BLaER1 treated with 17β-estradiol and CSF1 and Interleukin-3, amounts not matched to agents 10 nM and 100 nM (cell line): ENCODE measurements at regions not wholly inside any gene's neighbourhood (a gene's known extent, or its start where the extent isn't known, plus 50 kb on each side); places are given as distances from the start of the nearest gene placed in this dataset.
"Not testable (repeated sequence)": the region's sequence is repeated elsewhere in the genome, so short reads cannot be mapped to it uniquely, and the experiment has no call there.

Source experiments
- H3K27ac ChIP-seq, 11 experiments: shearing (Covaris generic); formaldehyde crosslinking; 2 replicates each; pipeline ENCODE4 v1.8.1; 2022
- H3K27me3 ChIP-seq, 11 experiments: shearing (Covaris generic); formaldehyde crosslinking; 2 replicates each; pipeline ENCODE4 v1.8.1; 2022
- H3K36me3 ChIP-seq, 11 experiments: shearing (Covaris generic); formaldehyde crosslinking; 2 replicates each; pipeline ENCODE4 v1.8.1; 2022
- H3K4me1 ChIP-seq, 10 experiments: shearing (Covaris generic); formaldehyde crosslinking; 2 replicates each; pipeline ENCODE4 v1.8.1; 2022
- H3K4me2 ChIP-seq, 11 experiments: shearing (Covaris generic); formaldehyde crosslinking; 2 replicates each; pipeline ENCODE4 v1.8.1; 2022
- H3K4me3 ChIP-seq, 10 experiments: shearing (Covaris generic); formaldehyde crosslinking; 2 replicates each; pipeline ENCODE4 v1.8.1; 2022
- H3K9ac ChIP-seq, 11 experiments: shearing (Covaris generic); formaldehyde crosslinking; 2 replicates each; pipeline ENCODE4 v1.8.1; 2022
- H3K9me3 ChIP-seq, 11 experiments: shearing (Covaris generic); formaldehyde crosslinking; replicated peaks in 1 of 11; 2 replicates each; pipeline ENCODE4 v1.8.1; 2022
- H4K20me1 ChIP-seq, 11 experiments: shearing (Covaris generic); formaldehyde crosslinking; 2 replicates each; pipeline ENCODE4 v1.8.1; 2022
- Cebpa-rat ChIP-seq, 11 experiments: shearing (Covaris generic); IDR thresholded peaks; 2 replicates each; pipeline ENCODE4 v1.8.1; 2022

DNA sequence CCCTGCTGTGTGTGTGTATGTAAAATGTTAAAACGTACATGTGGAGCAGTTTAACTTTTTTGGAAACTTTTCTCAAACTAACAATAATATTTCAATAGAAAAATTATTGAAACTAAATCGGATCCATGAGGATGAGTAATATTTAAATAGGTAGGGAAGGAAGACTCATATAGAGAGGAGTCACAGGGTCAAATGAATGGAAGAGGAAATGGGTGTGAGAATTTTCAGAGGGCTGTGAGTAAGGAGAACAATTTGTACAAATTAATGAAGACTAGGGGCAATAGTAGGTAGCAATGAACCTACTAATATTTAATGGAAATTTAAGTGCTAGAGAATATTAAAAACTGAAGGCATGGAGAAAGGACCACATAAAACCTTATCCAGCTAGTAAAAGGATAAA lies 290.7 kb upstream of the PCDH18 start:
- peaks cover 0 to 7% (median 0%) of the 10 kb centered on the region in 11 experiments; a peak in 3 of 22 replicates for H3K9me3 ChIP-seq
- no peak overlapping the region for H3K4me2 ChIP-seq
- no peaks in the 10 kb centered on the region for H4K20me1 ChIP-seq
- H3K36me3 ChIP-seq: no peaks in the 10 kb centered on the region
- H3K4me3 ChIP-seq: no peak overlapping the region
- no peaks in the 10 kb centered on the region for H3K4me1 ChIP-seq
- no peak overlapping the region for H3K9ac ChIP-seq
- H3K27ac ChIP-seq: no peak overlapping the region
- TF ChIP-seq Cebpa-rat (IDR thresholded peaks at IDR 0.05): no peak
- H3K27me3 ChIP-seq: no peaks in the 10 kb centered on the region

GRCh38 chr4:137819964-137820383 lies 287.7 kb upstream of the PCDH18 start:
- H3K4me3 ChIP-seq: no peak overlapping the region
- H3K27ac ChIP-seq: no peak overlapping the region
- no peaks in the 10 kb centered on the region for H3K27me3 ChIP-seq
- TF ChIP-seq Cebpa-rat (IDR thresholded peaks at IDR 0.05): no peak
- H3K4me2 ChIP-seq: no peak overlapping the region
- no peaks in the 10 kb centered on the region for H4K20me1 ChIP-seq
- no peak overlapping the region for H3K9ac ChIP-seq
- peaks cover 0 to 7% (median 0%) of the 10 kb centered on the region in 11 experiments; a peak in 2 of 22 replicates for H3K9me3 ChIP-seq
- H3K36me3 ChIP-seq: no peaks in the 10 kb centered on the region
- no peaks in the 10 kb centered on the region for H3K4me1 ChIP-seq

GRCh38 chr4:137812258-137812657 lies 280.0 kb upstream of the PCDH18 start:
- no peak overlapping the region for H3K27ac ChIP-seq
- no peaks in the 10 kb centered on the region for H3K9me3 ChIP-seq
- no peaks in the 10 kb centered on the region for H3K27me3 ChIP-seq
- no peaks in the 10 kb centered on the region for H3K36me3 ChIP-seq
- no peak overlapping the region for H3K9ac ChIP-seq
- H4K20me1 ChIP-seq: no peaks in the 10 kb centered on the region
- H3K4me1 ChIP-seq: no peaks in the 10 kb centered on the region
- H3K4me2 ChIP-seq: no peak overlapping the region
- no peak for TF ChIP-seq Cebpa-rat (IDR thresholded peaks at IDR 0.05)
- no peak overlapping the region for H3K4me3 ChIP-seq

GRCh38 chr4:137806420-137806819 lies 274.1 kb upstream of the PCDH18 start:
- Histone ChIP-seq H3K9me3 (no peaks in the 10 kb centered on the region), H3K36me3 (no peaks in the 10 kb centered on the region), H3K4me3 (no peak overlapping the region), H3K27me3 (no peaks in the 10 kb centered on the region), H3K27ac (no peak overlapping the region), H3K4me2 (no peak overlapping the region), H3K9ac (no peak overlapping the region), H3K4me1 (no peaks in the 10 kb centered on the region; a peak in 1 of 20 replicates), H4K20me1 (no peaks in the 10 kb centered on the region)
- TF ChIP-seq Cebpa-rat (IDR thresholded peaks at IDR 0.05): no peak

DNA sequence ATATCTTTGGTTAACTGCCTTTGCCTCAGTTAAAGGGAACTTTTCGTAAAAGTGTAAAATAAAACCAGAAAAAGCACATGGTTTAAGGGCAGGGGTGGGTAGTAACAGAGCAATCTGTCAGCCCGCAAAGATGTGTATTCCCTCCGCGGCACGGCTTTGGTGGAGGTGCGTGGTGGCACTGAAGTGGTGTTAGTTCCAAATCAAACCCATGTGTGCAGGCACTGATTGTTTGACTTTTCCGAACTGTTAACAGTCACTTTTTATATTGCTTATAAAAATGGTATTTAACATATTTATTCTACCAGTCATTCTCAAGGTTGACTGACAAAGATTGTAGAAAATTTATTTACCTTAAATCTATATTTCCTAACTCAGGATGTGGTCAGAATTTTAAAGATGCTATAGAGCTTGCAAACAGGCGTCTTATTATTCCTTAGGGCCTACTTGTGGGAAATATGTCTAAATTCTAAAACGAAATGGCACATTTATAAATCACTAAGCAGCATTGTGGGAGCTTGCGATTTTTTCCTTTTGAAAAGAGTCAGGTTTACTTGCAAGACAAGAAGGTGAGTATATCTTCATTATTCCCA lies 272.7 kb upstream of the PCDH18 start:
- Histone ChIP-seq H3K4me3 (no peak overlapping the region), H3K9ac (no peak overlapping the region), H3K36me3 (no peaks in the 10 kb centered on the region), H3K27ac (no peak overlapping the region), H3K4me1 (no peaks in the 10 kb centered on the region; a peak in 1 of 20 replicates), H3K4me2 (no peak overlapping the region), H3K9me3 (no peaks in the 10 kb centered on the region), H4K20me1 (no peaks in the 10 kb centered on the region), H3K27me3 (no peaks in the 10 kb centered on the region)
- no peak for TF ChIP-seq Cebpa-rat (IDR thresholded peaks at IDR 0.05)

GRCh38 chr4:137800861-137801260 lies 268.6 kb upstream of the PCDH18 start:
- Histone ChIP-seq H3K36me3 (no peaks in the 10 kb centered on the region), H3K4me1 (no peaks in the 10 kb centered on the region; a peak in 1 of 20 replicates), H3K27me3 (no peaks in the 10 kb centered on the region), H3K9me3 (no peaks in the 10 kb centered on the region), H4K20me1 (no peaks in the 10 kb centered on the region), H3K4me3 (no peak overlapping the region), H3K9ac (no peak overlapping the region), H3K4me2 (no peak overlapping the region), H3K27ac (no peak overlapping the region)
- no peak for TF ChIP-seq Cebpa-rat (IDR thresholded peaks at IDR 0.05)

- no peak overlapping the region for H3K9ac ChIP-seq
- no peak for TF ChIP-seq Cebpa-rat (IDR thresholded peaks at IDR 0.05)
- H3K36me3 ChIP-seq: no peaks in the 10 kb centered on the region
- H3K27ac ChIP-seq: no peak overlapping the region
- H3K4me2 ChIP-seq: no peak overlapping the region
- no peak overlapping the region for H3K4me3 ChIP-seq
- no peaks in the 10 kb centered on the region for H3K27me3 ChIP-seq
- no peaks in the 10 kb centered on the region for H3K9me3 ChIP-seq
- no peaks in the 10 kb centered on the region for H4K20me1 ChIP-seq
- H3K4me1 ChIP-seq: no peaks in the 10 kb centered on the region
These were observed 262.5 kb upstream of the PCDH18 start for GRCh38 chr4:137794764-137795254.

- not testable (repeated sequence) for H3K27ac ChIP-seq
These were observed 257.0 kb upstream of the PCDH18 start for GRCh38 chr4:137789263-137789662.

GRCh38 chr4:137783923-137784322 lies 251.6 kb upstream of the PCDH18 start:
- H3K4me1 ChIP-seq: peaks cover 0 to 41% (median 0%) of the 10 kb centered on the region in 10 experiments; a peak in 4 of 20 replicates
- not testable (repeated sequence) for H3K36me3 ChIP-seq, H3K27ac ChIP-seq, H3K27me3 ChIP-seq, H3K9ac ChIP-seq, H3K4me3 ChIP-seq, H4K20me1 ChIP-seq, H3K9me3 ChIP-seq
- H3K4me2 ChIP-seq: peak overlapping the region in 1 of 11 experiments; percentile 37; a peak in 1 of 22 replicates

More at GRCh38 chr4:137789263-137789662, 257.0 kb upstream of the PCDH18 start:
- H3K36me3 ChIP-seq, H3K4me3 ChIP-seq, H3K9me3 ChIP-seq, H3K4me2 ChIP-seq, H3K27me3 ChIP-seq, H3K9ac ChIP-seq, H4K20me1 ChIP-seq, H3K4me1 ChIP-seq: not testable (repeated sequence)

DNA sequence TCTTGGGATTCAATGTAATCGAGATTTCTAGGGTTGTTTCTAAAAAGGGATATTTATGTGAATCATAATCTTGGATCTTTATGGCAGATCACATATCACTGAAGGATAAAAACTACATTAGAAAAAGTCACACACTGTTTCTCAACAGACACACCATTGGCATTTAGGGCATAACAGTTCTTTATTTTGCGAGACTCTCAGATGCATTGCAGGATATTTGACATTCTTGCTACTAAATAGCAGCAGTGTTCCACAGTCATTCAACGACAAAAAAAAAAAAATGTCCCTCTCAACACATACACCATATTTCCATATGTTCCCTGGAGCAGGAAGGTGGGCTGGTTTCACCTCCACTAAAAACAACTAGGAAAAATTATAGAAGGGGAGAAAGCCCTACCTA lies 243.4 kb upstream of the PCDH18 start:
- H3K4me2 ChIP-seq: no peak overlapping the region
- no peak overlapping the region for H3K4me3 ChIP-seq
- H3K27ac ChIP-seq: no peak overlapping the region
- no peaks in the 10 kb centered on the region for H3K27me3 ChIP-seq
- peaks cover 0 to 26% (median 0%) of the 10 kb centered on the region in 10 experiments; a peak in 7 of 20 replicates for H3K4me1 ChIP-seq
- no peak for TF ChIP-seq Cebpa-rat (IDR thresholded peaks at IDR 0.05)
- H3K9ac ChIP-seq: no peak overlapping the region
- H3K36me3 ChIP-seq: no peaks in the 10 kb centered on the region
- H3K9me3 ChIP-seq: no peaks in the 10 kb centered on the region
- H4K20me1 ChIP-seq: no peaks in the 10 kb centered on the region
